ENCODE measurements at regions not wholly inside any gene's neighbourhood (a gene's known extent, or its start where the extent isn't known, plus 50 kb on each side); places are given as distances from the start of the nearest gene placed in this dataset.
"Not testable (repeated sequence)": the region's sequence is repeated elsewhere in the genome, so short reads cannot be mapped to it uniquely, and the experiment has no call there.

- DNase-seq (ENCODE audit: low read depth, low spot score), result no peak
These were observed 1319.5 kb downstream of the BRINP3 start for GRCh38 chr1:189158155-189158554.

GRCh38 chr1:189175889-189176288 lies 1301.8 kb downstream of the BRINP3 start:
- no peak for DNase-seq (ENCODE audit: low read depth, low spot score)

- DNase-seq (ENCODE audit: low read depth, low spot score), result no peak
These were observed 1297.6 kb downstream of the BRINP3 start for GRCh38 chr1:189180057-189180456.

GRCh38 chr1:189185097-189185496 lies 1292.6 kb downstream of the BRINP3 start:
- DNase-seq (ENCODE audit: low read depth, low spot score), result no peak

- DNase-seq (ENCODE audit: low read depth, low spot score), result no peak
These were observed 1284.7 kb downstream of the BRINP3 start for GRCh38 chr1:189192741-189193520.

- DNase-seq (ENCODE audit: low read depth, low spot score), result no peak
These were observed 1271.8 kb downstream of the BRINP3 start for GRCh38 chr1:189205863-189206262.

GRCh38 chr1:189206617-189207016 lies 1271.0 kb downstream of the BRINP3 start:
- no peak for DNase-seq (ENCODE audit: low read depth, low spot score)

GRCh38 chr1:189211742-189212141 lies 1265.9 kb downstream of the BRINP3 start:
- no peak for DNase-seq (ENCODE audit: low read depth, low spot score)

GRCh38 chr1:189212606-189213005 lies 1265.1 kb downstream of the BRINP3 start:
- DNase-seq (ENCODE audit: low read depth, low spot score), result no peak

GRCh38 chr1:189216886-189217285 lies 1260.8 kb downstream of the BRINP3 start:
- DNase-seq (ENCODE audit: low read depth, low spot score), result no peak

- no peak for DNase-seq (ENCODE audit: low read depth, low spot score)
These were observed 1260.0 kb downstream of the BRINP3 start for GRCh38 chr1:189217646-189218045.

GRCh38 chr1:189220750-189221149 lies 1256.9 kb downstream of the BRINP3 start:
- DNase-seq (ENCODE audit: low read depth, low spot score), result no peak

GRCh38 chr1:189225794-189226145 lies 1251.9 kb downstream of the BRINP3 start:
- DNase-seq (ENCODE audit: low read depth, low spot score), result not testable (repeated sequence)

GRCh38 chr1:189226779-189227178 lies 1250.9 kb downstream of the BRINP3 start:
- DNase-seq (ENCODE audit: low read depth, low spot score), result no peak

- DNase-seq (ENCODE audit: low read depth, low spot score), result no peak
These were observed 1240.7 kb downstream of the BRINP3 start for GRCh38 chr1:189237008-189237407.

- no peak for DNase-seq (ENCODE audit: low read depth, low spot score)
These were observed 1223.9 kb downstream of the BRINP3 start for GRCh38 chr1:189253601-189254350.

- DNase-seq (ENCODE audit: low read depth, low spot score), result not testable (repeated sequence)
These were observed 1216.5 kb downstream of the BRINP3 start for GRCh38 chr1:189261128-189261527.

GRCh38 chr1:189269011-189269410 lies 1208.7 kb downstream of the BRINP3 start:
- peak; percentile 30 for DNase-seq (ENCODE audit: low read depth, low spot score)

- no peak for DNase-seq (ENCODE audit: low read depth, low spot score)
These were observed 1203.4 kb downstream of the BRINP3 start for GRCh38 chr1:189274267-189274666.

GRCh38 chr1:189275796-189276195 lies 1201.9 kb downstream of the BRINP3 start:
- DNase-seq (ENCODE audit: low read depth, low spot score), result no peak

GRCh38 chr1:189289346-189289745 lies 1188.3 kb downstream of the BRINP3 start:
- DNase-seq (ENCODE audit: low read depth, low spot score), result no peak

GRCh38 chr1:189301235-189301634 lies 1176.4 kb downstream of the BRINP3 start:
- DNase-seq (ENCODE audit: low read depth, low spot score), result no peak

GRCh38 chr1:189305279-189305678 lies 1172.4 kb downstream of the BRINP3 start:
- DNase-seq (ENCODE audit: low read depth, low spot score), result no peak
